HG02943 (cell line): ENCODE measurements at regions not wholly inside any gene's neighbourhood (a gene's known extent, or its start where the extent isn't known, plus 50 kb on each side); places are given as distances from the start of the nearest gene placed in this dataset.
"Not testable (repeated sequence)": the region's sequence is repeated elsewhere in the genome, so short reads cannot be mapped to it uniquely, and the experiment has no call there.

ENCODE experiments used
- ATAC-seq: cut with Tn5 transposase; IDR thresholded peaks from one replicate; pipeline ENCODE4 v1.9.1; 2021; ENCODE audit warnings: mild to moderate bottlenecking, low read depth, moderate library complexity; ENCODE audit not compliant: unreplicated experiment

DNA sequence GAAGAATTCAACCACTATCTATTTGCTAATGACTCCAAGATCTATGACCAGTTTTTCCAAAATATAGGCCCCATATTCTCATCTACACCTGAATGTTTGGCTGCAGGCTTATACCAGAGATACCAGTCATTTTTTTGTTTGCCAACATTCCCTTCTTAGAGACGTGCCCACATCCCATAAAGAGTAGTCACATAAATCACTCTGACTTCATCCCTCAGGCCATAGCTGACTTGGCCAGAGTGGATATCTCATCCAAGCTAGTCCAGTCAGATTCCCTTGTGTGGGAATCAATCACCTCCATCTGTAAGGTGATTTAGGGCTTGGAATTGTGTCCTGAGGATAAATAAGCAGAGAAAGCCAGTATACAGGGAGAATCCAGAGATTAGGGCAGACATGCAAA lies 124.3 kb upstream of the SLC24A2 start:
- no peak for ATAC-seq

- no peak for ATAC-seq
Measured at GRCh38 chr9:19903076-19903475, 114.2 kb upstream of the SLC24A2 start.

- ATAC-seq = no peak
Measured at GRCh38 chr9:19901586-19901985, 112.7 kb upstream of the SLC24A2 start.

GRCh38 chr9:19896161-19896560 lies 107.3 kb upstream of the SLC24A2 start:
- no peak for ATAC-seq

DNA sequence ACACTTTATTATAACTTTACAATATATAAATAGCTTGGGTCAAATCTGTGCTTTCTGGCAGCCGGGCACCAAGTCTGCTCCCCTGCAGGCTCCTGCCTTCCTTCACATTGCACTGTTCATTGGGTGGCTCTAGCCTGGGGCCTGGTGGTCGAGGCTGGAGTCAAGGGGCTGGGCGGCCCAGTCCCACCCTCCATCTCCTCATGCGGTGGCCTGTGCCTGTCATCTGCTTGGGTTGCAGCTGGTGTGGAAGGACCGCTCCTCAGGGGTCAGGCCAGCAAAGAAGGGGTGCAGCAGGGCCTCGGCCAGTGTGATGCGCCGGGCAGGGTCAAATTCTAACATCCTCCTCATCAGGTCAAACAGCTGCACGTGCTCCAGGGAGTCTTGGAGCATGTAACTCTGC lies 106.7 kb upstream of the SLC24A2 start:
- not testable (repeated sequence) for ATAC-seq

DNA sequence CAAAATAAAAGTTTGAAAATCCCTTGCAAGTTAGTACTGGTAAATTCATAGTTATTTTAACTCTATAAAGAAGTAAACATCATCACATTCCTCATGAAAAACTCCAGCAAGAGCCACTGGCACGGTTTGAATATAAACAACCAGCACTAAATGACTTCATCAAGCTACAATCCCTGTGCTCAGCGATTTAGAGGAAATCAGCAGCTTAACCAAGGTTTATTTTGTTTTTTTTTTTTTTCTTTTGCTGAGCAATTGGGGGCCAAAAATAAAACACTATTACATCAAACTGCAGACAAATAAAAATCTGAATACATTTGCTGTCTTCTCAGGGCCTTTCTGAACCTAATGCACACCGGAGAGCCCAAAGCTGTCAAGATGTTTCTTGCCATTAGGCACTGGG lies 106.2 kb upstream of the SLC24A2 start:
- ATAC-seq = no peak

DNA sequence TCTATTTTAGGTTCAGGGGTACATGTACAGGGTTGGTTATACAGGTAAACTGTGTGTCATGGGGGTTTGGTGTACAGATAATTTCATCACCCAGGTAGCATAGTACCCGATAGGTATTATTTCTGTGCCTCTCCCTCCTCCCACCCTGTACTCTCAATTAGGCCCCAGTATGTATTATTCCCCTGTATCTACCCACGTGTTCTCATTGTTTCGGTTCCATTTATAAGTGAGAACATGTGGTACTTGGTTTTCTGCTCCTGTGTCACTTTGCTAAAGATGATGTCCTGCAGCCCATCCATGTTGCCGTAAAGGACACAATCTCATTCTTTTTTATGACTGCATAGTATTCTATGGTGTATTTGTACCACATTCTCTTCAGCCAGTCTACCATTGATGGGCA lies 96.8 kb upstream of the SLC24A2 start:
- ATAC-seq = no peak

DNA sequence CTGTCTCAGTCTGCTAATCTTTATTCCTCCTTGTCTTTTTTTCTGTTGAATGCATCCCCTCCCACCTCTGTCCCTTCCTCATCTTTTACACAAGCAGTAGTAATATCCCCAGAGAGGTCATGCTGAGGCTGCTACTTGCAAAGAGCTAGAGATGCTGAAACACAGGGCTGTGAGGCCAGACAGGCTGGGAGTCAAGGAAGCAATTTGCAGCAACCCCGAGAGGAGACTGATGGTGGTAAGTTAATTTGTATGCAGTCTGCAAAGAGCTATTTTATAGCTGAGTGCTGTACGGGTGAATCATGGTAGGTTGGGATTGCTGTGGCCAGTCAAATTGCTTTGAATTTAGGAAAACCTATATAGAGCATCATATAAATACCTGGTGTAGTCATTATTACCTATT lies 90.2 kb upstream of the SLC24A2 start:
- ATAC-seq = no peak

GRCh38 chr9:19876569-19877316 lies 87.9 kb upstream of the SLC24A2 start:
- no peak for ATAC-seq

DNA sequence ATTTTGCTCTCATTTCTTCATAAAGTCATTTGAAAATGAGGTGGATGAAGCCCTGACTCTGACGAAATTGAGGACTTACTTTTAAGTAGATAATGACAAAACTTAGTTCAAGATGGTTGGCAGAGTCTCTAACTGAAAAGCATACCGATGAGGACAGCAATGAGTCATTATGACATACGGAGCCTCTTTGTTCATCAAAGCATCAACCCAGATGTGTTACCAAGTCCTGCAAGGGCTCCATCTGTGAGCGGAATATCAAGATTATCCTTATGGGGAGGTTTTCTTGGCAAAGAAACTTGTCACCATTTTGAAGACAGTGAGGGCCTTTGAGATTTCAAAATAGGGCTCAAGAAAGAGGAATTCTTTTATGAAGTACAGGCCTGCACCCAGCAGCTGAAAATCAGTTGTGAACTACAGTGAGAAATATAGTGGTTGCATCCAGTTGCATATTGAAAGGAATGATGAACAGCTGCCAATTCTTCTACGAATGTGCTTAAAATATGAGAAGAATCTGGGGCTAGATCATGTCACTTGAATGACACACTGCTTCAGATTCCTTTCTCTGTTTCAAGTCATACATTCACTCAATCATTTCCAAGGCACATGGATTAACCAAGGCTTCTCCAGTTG lies 86.6 kb upstream of the SLC24A2 start:
- no peak for ATAC-seq

GRCh38 chr9:19873188-19873587 lies 84.4 kb upstream of the SLC24A2 start:
- not testable (repeated sequence) for ATAC-seq

DNA sequence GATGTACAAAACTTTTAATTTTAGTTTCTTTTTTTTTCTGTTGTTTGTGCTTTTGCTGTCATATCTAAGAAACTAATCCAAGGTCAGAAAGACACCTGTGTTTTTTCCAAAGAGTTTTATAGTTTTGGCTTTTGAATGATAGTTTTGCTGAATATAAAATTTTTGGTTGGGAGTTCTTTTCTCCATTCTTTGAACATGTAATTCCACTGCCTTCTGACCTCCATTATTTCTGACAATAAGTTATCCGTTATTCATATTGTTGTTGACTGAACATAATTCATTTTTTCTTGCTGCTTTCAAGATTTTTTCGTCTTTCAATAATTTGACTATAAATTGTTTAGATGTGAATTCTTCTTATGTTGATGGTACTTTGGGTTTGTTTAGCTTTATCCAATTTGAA lies 82.2 kb upstream of the SLC24A2 start:
- ATAC-seq = no peak

- no peak for ATAC-seq
Measured at GRCh38 chr9:19840953-19841352, 52.1 kb upstream of the SLC24A2 start.
